HG02973 (cell line): ENCODE measurements at regions not wholly inside any gene's neighbourhood (a gene's known extent, or its start where the extent isn't known, plus 50 kb on each side); places are given as distances from the start of the nearest gene placed in this dataset.
"Not testable (repeated sequence)": the region's sequence is repeated elsewhere in the genome, so short reads cannot be mapped to it uniquely, and the experiment has no call there.

ENCODE experiments used
- ATAC-seq: cut with Tn5 transposase; IDR thresholded peaks from one replicate; pipeline ENCODE4 v1.9.1; 2021; ENCODE audit warnings: moderate library complexity; ENCODE audit not compliant: unreplicated experiment

DNA sequence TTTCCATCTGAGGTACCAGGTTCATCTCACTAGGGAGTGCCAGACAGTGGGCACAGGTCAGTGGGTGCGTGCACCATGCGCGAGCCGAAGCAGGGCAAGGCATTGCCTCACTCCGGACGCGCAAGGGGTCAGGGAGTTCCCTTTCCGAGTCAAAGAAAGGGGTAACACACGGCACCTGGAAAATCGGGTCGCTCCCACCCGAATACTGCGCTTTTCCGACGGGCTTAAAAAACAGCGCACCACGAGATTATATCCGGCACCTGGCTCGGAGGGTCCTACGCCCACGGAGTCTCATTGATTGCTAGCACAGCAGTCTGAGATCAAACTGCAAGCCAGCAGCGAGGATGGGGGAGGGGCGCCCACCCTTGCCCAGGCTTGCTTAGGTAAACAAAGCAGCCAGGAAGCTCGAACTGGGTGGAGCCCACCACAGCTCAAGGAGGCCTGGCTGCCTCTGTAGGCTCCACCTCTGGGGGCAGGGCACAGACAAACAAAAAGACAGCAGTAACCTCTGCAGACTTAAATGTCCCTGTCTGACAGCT lies 242.5 kb downstream of the CYLC2 start:
- ATAC-seq, result not testable (repeated sequence)

GRCh38 chr9:103242025-103242424 lies 246.9 kb downstream of the CYLC2 start:
- no peak for ATAC-seq

GRCh38 chr9:103242486-103242885 lies 247.4 kb downstream of the CYLC2 start:
- ATAC-seq, result no peak

- no peak for ATAC-seq
Measured at GRCh38 chr9:103243553-103243952, 248.4 kb downstream of the CYLC2 start.

- ATAC-seq, result no peak
Measured at GRCh38 chr9:103245369-103245768, 250.2 kb downstream of the CYLC2 start.

GRCh38 chr9:103261951-103262350 lies 266.8 kb downstream of the CYLC2 start:
- no peak for ATAC-seq

- ATAC-seq, result no peak
Measured at GRCh38 chr9:103266064-103266463, 270.9 kb downstream of the CYLC2 start.

- no peak for ATAC-seq
Measured at GRCh38 chr9:103277240-103277639, 282.1 kb downstream of the CYLC2 start.

- ATAC-seq, result no peak
Measured at GRCh38 chr9:103281126-103281525, 286.0 kb downstream of the CYLC2 start.

DNA sequence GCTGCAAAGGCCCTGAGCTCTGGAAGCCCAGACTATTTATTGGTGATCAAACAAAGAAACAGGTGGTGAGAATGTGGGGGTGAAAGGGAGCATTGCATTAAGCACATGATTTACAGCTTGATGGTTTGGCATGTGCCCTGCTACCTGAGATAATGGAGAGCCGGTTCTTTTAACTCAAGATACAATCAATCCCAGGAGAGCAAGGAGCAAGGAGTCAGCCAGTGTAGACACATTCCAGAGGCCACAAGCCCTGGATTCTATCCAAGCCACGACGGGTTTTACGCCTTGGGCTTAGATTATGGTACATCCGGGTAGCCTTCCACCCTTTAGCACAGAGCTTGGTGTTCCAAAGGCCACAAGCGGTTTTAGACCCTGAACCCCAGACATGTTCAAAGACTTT lies 292.2 kb downstream of the CYLC2 start:
- no peak for ATAC-seq

GRCh38 chr9:103296189-103296588 lies 301.1 kb downstream of the CYLC2 start:
- no peak for ATAC-seq

GRCh38 chr9:103301051-103301450 lies 305.9 kb downstream of the CYLC2 start:
- no peak for ATAC-seq

DNA sequence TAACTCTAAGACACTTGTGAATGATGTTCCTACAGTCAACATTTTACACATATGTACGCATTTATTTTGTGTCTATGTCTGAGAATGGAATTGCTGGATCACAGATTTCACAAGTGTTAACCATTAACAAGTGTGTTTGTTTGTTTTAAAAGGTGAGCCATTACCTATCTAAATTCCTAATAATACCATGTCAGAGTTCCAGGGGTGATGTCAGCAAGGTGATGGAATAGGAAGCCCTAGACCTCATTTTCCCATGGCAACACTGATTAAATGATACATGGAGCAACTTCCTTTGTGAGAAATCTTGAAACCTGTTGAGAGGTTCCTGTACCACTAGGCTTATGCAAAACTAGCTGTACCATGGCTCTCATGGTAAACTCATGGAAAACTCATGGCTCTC lies 309.7 kb downstream of the CYLC2 start:
- no peak for ATAC-seq

- no peak for ATAC-seq
Measured at GRCh38 chr9:103319979-103320378, 324.8 kb downstream of the CYLC2 start.

DNA sequence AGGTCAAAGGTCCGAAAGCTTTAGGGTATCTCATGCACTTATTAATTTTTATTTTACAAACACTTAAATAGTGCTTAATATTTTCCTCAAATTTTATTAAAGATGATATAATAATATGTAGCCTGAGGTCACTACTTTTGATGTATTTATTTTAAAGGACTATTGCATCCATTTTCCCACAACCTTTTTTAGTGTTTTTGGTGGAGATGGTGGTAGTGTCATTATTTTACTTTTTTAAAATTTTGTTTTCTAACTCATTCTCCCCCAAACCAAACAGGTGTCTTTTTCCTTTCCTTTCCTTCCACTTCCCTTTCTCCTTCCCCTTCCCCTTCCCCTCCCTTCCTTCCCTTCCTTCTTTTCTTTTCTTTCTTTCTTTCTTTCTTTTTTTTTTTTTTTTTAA lies 328.6 kb downstream of the CYLC2 start:
- ATAC-seq, result no peak

DNA sequence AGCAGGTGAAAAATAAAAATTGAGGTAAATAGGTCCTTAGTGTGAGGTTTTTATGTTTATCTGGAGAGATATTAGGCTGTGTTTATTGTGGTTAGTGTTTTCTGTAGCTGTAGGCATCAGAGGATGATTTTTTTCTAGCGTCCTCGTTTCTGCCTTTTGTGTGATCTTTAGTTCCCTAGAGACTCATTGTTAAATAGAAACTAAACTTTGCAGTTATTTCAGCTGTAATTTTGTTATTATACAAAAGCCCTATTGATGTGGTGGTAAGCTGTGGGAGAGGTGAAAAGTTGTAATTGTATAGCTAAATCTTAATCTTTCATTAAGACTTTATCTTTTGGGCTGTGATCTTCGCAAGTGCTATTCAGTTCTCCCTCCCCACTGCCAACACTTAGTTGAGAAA lies 340.3 kb downstream of the CYLC2 start:
- no peak for ATAC-seq

DNA sequence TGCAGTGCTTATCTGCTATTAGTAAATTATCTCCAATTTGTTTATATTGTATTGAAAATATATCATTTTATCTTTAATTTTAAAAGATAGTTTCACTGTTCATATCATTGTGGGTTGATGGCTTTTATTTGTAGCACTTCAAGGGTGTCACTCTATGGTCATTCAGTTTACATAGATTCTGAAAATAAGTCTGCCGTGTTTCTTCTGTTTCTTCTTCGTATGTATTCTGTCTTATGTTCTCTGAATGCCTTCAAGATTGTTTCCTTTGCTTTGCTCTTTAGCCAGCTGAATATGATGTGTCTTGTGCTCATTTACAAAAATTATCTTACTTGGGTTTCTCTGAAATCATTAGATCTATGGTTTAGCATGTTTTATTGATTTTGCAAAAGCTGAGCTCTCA lies 359.9 kb downstream of the CYLC2 start:
- no peak for ATAC-seq

DNA sequence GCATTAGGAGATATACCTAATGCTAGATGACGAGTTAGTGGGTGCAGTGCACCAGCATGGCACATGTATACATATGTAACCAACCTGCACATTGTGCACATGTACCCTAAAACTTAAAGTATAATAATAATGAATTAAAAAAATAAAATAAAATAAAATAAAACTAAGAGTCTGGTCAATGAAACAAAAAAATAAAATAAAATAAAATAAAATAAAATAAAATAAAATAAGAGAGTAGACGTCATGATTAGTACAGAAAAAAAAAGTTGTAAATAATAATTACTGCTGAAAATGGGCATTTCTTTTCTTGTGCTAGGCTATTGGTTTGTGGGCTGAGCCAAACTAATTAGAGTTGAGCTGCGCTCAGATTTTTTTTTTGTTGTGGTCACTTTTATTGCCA lies 362.8 kb downstream of the CYLC2 start:
- ATAC-seq, result not testable (repeated sequence)

DNA sequence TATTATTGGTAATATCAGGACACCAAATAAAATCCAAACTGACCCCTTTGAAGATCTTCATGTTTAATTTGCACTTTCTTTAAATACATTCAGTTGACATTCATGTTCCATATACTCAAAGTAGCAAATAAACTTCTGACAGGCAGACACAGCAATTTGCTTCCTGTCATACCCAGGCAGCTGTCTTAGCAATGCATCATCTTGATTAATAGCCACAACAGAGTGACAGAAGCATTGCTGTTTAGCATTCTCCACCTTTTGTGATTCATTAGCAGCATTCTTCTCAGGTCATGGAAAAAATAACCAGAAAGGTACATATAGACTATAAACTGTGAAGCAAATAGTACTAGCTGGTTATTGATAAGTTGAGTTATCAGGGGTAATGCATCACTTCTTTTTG lies 366.8 kb downstream of the CYLC2 start:
- no peak for ATAC-seq

DNA sequence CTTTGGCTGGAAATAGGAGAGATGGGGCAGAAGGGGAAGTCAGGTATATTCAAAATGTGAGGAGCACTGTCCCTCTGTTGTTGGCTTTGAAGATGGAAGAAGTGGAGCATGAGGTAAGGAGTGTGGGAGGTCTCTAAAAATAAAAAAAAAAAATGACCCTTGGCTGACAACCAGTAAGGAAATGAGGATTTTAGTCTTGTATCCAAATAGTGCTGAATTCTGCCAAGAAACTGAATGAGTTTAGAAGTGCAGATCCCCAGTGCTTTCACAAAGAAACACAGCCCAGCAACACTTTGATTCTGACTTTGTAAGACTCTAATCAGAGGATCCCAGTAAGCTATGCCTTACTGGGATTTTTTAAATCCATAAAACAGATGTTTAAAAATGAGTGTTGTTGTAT lies 367.9 kb downstream of the CYLC2 start:
- ATAC-seq, result no peak

GRCh38 chr9:103364753-103365152 lies 369.6 kb downstream of the CYLC2 start:
- ATAC-seq, result no peak

GRCh38 chr9:103371152-103371551 lies 376.0 kb downstream of the CYLC2 start:
- ATAC-seq, result no peak

DNA sequence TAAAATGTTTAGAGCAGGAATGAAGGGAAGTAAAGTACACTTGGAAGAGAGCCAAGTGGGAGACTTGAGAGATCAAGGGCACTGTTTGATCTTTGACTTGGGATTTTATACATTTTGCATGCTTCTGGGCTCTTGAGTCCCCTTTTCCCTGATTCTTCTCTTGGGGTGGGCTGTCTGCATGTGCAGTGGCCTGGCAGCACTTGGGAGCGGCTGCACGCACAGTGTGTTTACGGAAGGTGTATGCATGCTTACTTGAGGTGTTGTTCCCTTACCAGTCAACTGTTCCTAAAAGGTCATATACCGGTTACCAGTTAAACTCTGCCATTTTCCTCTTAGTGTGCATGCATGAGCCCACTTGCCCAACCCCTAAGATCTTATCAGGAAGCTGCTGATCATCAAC lies 377.7 kb downstream of the CYLC2 start:
- ATAC-seq, result no peak

GRCh38 chr9:103377667-103378066 lies 382.5 kb downstream of the CYLC2 start:
- no peak for ATAC-seq
